HUES6 (cell line): ENCODE measurements at regions not wholly inside any gene's neighbourhood (a gene's known extent, or its start where the extent isn't known, plus 50 kb on each side); places are given as distances from the start of the nearest gene placed in this dataset.

Source experiments
- H3K27ac ChIP-seq: 2 replicates; pipeline ENCODE4 v1.7.0; 2013; ENCODE audit warnings: low read depth, mild to moderate bottlenecking, low read length, inconsistent platforms
- H3K27me3 ChIP-seq: 2 replicates; pipeline ENCODE4 v1.6.1; 2013; ENCODE audit warnings: low read length; ENCODE audit not compliant: control insufficient read depth, insufficient read depth
- H3K36me3 ChIP-seq: 2 replicates; pipeline ENCODE4 v1.6.1; 2013; ENCODE audit warnings: low read length; ENCODE audit not compliant: control insufficient read depth, insufficient read depth
- H3K4me1 ChIP-seq: 2 replicates; pipeline ENCODE4 v1.6.1; 2013; ENCODE audit warnings: low read length; ENCODE audit not compliant: control insufficient read depth, insufficient read depth
- H3K4me3 ChIP-seq: 2 replicates; pipeline ENCODE4 v1.5.1; 2013; ENCODE audit warnings: low read depth, low read length
- H3K9ac ChIP-seq: one replicate; pipeline ENCODE4 v1.6.1; 2013; ENCODE audit warnings: mild to moderate bottlenecking, low read length
- H3K9me3 ChIP-seq: 2 replicates; pipeline ENCODE4 v1.6.1; 2013; ENCODE audit warnings: low read depth, low read length; ENCODE audit not compliant: control insufficient read depth, insufficient read depth

DNA sequence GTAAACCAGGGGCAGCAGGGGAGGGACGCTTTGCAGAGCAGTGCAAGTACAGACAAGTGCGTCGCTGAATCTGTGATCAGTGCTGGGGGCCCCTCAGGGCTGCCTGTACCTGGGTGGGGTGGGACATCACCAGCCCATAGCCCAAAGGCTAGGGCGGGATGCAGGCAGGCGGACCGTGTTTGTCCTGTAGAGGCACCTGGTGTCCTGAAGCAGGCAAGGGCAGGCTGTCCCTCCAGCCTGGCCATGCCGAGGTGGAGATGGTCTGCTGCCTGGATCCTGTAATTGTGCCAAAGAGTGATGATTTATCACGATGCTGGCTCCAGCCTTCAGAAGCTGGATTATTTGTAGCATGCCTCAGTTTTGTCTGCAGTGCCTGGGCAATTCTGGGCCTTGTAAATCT is 137.9 kb upstream of the GSE1 start:
- no peak overlapping the region for H3K27ac ChIP-seq
- no peak overlapping the region for H3K9ac ChIP-seq
- H3K4me1 ChIP-seq = peaks cover 35% of the 10 kb centered on the region
- no peaks in the 10 kb centered on the region for H3K27me3 ChIP-seq
- no peaks in the 10 kb centered on the region for H3K9me3 ChIP-seq
- H3K4me3 ChIP-seq = no peak overlapping the region
- no peaks in the 10 kb centered on the region for H3K36me3 ChIP-seq

DNA sequence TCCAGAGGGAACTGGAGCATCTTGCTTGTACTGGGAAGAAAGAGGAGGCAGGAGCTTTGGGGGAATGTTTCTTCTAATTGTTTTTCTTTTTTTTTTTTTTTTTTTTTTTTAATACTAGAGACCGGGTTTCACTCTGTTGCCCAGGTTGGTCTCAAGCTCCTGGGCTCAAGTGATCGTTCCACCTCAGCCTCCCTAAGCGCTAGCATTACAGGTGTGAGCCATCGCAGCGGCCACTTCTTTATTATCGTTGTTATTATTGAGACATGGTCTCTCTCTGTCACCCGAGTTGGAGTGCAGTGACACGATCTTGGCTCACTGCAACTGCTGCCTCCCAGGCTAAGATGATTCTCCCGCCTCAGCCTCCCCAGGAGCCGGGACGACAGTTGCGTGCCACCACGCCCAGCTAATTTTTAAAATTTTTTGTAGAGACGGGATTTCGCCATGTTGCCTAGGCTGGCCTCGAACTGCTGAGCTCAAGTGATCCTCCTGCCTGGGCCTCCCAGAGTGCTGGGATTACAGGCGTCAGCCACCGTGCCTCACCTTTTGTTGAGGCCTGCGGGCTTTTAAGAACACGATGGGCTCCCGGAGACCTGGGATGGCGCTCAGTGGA is 137.3 kb upstream of the GSE1 start:
- H3K4me1 ChIP-seq = peaks cover 41% of the 10 kb centered on the region

DNA sequence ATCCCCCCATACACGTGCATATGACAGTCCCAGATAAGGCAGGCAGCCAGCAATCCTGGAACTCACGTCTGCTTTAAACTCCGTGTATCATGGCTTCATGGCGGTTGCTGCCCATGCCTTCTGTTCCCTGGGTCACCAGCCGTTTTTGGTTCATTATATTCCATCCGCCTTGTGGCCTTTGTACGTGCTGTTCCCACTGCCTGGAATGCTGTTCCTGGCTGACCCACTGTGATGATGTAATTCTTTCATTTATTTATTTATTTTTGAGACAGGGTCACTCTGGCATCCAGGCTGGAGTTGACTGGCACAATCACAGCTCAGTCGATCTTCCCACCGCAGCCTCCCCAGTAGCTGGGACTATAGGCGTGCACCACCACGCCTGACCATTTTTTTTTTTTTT is 136.7 kb upstream of the GSE1 start:
- no peak overlapping the region for H3K9ac ChIP-seq
- H3K4me3 ChIP-seq = no peak overlapping the region
- no peaks in the 10 kb centered on the region; the same call in 1 of the 2 replicates for H3K27me3 ChIP-seq
- no peaks in the 10 kb centered on the region for H3K36me3 ChIP-seq
- H3K4me1 ChIP-seq = peaks cover 42% of the 10 kb centered on the region
- H3K27ac ChIP-seq = no peak overlapping the region
- no peaks in the 10 kb centered on the region for H3K9me3 ChIP-seq

More for the DNA sequence above, 137.3 kb upstream of the GSE1 start:
- Histone ChIP-seq H3K27me3 (no peaks in the 10 kb centered on the region), H3K9me3 (no peaks in the 10 kb centered on the region), H3K27ac (no peak overlapping the region), H3K4me3 (no peak overlapping the region), H3K36me3 (no peaks in the 10 kb centered on the region), H3K9ac (no peak overlapping the region)

DNA sequence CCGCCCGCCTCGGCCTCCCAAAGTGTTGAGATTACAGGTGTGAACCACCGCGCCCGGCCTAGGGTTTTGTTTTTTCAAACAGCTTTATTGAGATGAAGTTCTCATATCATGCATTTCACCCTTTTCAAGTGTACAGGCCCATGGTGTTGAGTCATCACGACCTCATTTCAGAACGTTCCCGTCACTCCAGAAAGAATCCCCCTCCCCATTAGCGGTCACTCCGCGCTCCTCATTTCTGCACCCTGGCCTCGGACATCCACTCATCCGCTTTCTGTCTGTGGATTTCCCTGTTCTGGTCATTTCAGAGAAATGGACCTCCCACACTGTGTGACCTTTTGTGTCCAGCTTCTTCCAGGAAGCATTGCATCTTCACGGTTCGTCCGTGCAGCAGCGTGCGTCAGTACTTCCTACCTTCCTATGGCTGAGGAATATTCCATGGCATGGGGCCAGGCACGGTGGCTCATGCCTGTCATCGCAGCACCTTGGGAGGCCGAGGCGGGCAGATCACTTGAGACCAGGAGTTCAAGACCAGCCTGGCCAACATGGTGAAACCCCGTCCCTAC is 135.2 kb upstream of the GSE1 start:
- no peaks in the 10 kb centered on the region for H3K9me3 ChIP-seq
- H3K4me3 ChIP-seq = no peak overlapping the region
- H3K36me3 ChIP-seq = no peaks in the 10 kb centered on the region
- peaks cover 31% of the 10 kb centered on the region for H3K4me1 ChIP-seq
- H3K27ac ChIP-seq = no peak overlapping the region
- H3K27me3 ChIP-seq = no peaks in the 10 kb centered on the region; the same call in 1 of the 2 replicates
- no peak overlapping the region for H3K9ac ChIP-seq

DNA sequence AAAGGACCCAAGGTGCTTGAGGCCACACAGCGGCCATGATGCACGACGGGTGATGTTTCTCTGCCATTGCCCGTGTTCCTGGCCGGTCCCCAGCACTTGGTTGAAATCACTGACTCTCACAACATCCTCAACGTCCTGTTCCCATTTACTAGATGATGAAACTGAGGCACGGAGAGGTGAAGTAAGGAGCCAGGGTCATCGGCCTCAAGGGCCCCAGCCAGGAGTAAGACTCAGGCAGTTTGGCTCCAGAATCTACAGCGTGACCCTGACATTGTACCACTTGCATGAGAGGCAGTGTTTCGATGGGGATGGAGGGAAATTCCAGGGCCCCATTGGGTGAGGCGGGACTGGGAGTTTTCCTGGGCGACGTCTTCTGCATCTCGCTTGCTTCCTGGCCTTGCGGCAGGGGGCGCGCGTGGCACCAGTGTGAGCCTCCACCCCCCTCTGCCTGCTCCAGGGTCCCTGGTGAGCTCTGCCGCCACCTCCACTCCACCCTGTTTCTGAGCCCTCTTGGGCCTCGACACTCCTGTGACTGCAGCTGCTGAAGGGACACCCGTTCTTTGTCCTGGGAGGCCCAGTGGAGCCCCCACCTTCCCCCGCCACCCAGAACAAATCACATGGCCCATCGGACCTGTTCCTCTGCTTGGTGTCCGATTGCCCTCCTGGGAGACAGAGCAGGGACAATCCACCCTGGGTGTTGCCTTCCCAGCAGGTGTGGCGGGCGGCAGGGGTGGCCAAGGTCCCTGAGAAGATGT is 133.0 kb upstream of the GSE1 start:
- Histone ChIP-seq H3K27ac (no peak overlapping the region), H3K9ac (no peak overlapping the region), H3K4me1 (peaks cover 9% of the 10 kb centered on the region; the same call in 1 of the 2 replicates), H3K4me3 (no peak overlapping the region), H3K27me3 (no peaks in the 10 kb centered on the region; the same call in 1 of the 2 replicates), H3K9me3 (no peaks in the 10 kb centered on the region), H3K36me3 (no peaks in the 10 kb centered on the region)

DNA sequence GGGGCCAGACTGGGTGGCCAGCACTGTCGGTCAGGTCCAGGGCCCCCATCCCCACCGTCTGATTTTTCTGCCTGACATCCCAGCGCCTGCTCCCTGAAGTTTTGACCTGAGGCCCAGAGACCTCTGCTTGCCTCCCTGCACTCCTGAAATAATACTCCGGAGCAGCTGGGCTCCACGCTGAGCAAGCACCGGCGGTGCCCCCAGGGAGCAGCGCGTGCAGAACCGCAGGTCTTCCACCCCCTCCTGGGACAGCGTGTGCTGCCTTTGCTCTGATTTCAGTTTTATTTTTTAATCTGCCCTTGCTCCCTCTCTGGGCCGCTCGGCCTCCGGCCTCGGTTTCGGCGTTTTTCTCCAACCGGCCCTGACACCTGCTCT is 132.4 kb upstream of the GSE1 start:
- Histone ChIP-seq H3K9me3 (no peaks in the 10 kb centered on the region), H3K4me1 (peaks cover 6% of the 10 kb centered on the region; the same call in 1 of the 2 replicates), H3K27ac (no peak overlapping the region), H3K27me3 (no peaks in the 10 kb centered on the region; the same call in 1 of the 2 replicates), H3K9ac (no peak overlapping the region), H3K4me3 (no peak overlapping the region), H3K36me3 (no peaks in the 10 kb centered on the region)

DNA sequence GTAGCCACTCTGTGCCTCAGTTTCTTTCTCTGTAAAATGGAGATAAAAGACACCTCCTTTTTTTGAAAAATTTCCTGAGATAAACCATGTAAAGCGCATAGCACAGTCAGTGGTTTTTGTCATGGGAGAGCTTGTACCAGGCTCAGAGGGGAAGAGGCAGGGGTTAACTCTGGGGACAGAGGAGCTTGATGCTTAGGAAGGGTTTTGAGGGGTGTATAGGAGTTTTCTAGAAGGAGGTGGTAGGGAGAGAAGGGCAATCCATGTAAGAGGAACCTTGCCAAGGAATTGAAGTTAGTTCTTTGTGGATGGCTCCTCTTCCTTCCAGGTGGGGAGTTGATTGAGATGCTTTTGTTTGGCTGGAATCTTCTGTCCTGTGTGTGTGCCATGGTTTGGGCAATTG is 131.9 kb upstream of the GSE1 start:
- no peaks in the 10 kb centered on the region for H3K9me3 ChIP-seq
- H3K27ac ChIP-seq = no peak overlapping the region
- H3K9ac ChIP-seq = no peak overlapping the region
- H3K4me1 ChIP-seq = peaks cover 6% of the 10 kb centered on the region; the same call in 1 of the 2 replicates
- H3K27me3 ChIP-seq = no peaks in the 10 kb centered on the region; the same call in 1 of the 2 replicates
- no peaks in the 10 kb centered on the region for H3K36me3 ChIP-seq
- no peak overlapping the region for H3K4me3 ChIP-seq

DNA sequence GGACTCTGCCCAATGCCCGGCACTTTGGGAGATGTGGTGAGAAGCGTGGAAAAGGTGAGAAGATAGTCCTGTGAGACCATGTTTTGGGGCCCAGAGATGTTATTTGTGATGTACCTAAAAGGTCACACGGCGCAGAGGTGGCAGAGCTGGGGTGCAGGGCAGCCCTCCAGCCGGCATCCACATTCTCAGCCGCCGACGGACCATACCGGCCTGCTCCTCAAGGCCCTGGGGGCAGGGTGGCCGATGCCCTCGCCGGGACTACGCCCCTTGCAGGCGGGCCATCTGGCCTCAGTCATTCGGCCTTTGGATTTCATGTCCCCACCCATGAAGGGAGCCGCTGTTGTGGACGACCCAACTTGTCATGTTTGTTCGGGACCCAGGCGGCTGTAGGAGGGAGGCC is 131.4 kb upstream of the GSE1 start:
- Histone ChIP-seq H3K9ac (no peak overlapping the region), H3K27me3 (no peaks in the 10 kb centered on the region; the same call in 1 of the 2 replicates), H3K4me1 (peaks cover 6% of the 10 kb centered on the region; the same call in 1 of the 2 replicates), H3K4me3 (no peak overlapping the region), H3K9me3 (no peaks in the 10 kb centered on the region), H3K36me3 (no peaks in the 10 kb centered on the region), H3K27ac (no peak overlapping the region)

DNA sequence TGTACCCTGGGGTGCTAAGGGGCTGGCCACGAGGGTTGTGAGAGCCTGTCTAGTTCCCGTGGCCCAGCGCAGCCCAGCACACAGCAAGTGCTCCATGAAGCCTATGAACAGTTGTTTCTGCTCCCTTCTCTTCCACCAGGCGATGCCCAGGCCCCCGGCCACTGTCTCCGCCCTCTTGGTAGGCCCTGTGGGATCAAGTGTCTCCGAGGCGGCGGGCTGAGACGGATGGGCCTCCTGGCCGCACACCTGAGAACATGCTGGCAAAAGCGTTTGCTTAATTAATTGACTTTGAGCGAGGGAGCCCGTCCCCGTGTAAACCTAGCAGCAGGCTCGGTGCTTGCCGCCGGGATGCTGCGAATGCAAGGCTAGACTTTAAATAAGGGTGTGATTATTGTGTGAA is 129.7 kb upstream of the GSE1 start:
- Histone ChIP-seq H3K27me3 (no peaks in the 10 kb centered on the region; the same call in 1 of the 2 replicates), H3K9ac (no peak overlapping the region), H3K36me3 (no peaks in the 10 kb centered on the region), H3K4me3 (no peak overlapping the region), H3K4me1 (peaks cover 6% of the 10 kb centered on the region; the same call in 1 of the 2 replicates), H3K9me3 (no peaks in the 10 kb centered on the region), H3K27ac (no peak overlapping the region)

DNA sequence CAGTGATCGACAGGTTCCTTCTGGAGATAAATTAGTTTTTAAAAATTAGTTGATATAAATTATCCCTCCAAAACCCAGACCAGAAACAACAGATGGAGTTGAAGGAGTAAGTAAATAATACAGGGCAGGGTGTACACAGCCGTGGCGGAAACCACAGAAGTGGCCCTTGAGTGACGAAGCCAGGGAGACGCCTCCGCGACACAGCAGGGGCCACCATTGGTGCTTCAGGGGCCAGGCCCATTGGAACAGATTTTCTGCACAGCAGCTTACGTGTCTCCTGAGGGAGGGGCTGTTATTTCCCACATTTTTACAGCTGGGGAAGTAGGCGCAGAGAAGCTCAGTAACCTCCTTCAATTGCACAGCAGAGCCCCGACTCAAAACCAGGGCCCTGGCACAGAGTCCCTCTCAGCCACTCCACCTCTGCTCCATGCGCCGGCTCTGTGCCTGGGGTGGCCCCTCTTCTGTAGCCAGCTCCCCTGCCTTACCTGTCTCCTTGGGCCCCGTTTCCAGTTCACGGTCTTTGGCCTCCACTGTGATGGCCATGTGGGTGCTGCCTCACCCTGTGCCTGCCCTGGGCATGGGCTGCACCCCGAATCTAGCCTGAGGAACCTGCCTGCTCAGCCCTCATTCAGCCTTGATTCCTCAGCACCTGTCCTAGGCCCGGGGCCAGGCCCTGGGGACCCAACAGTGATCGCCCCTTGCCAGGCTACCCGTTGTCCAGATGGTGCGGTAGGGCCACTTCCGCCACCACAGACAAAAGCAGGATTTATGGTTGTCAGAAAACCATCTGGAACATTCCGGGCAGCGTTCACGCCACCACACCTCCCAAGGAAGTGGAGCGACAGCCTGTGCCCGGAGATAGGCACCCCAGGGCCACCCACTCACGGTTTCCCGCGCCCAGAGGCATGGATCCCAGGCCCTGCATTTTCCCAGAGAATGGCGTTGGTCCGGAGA is 128.5 kb upstream of the GSE1 start:
- Histone ChIP-seq H3K4me3 (no peak overlapping the region), H3K9ac (no peak overlapping the region), H3K9me3 (no peaks in the 10 kb centered on the region), H3K4me1 (peaks cover 6% of the 10 kb centered on the region; the same call in 1 of the 2 replicates), H3K27ac (no peak overlapping the region), H3K27me3 (no peaks in the 10 kb centered on the region; the same call in 1 of the 2 replicates), H3K36me3 (no peaks in the 10 kb centered on the region)
